ENCODE measurements at regions not wholly inside any gene's neighbourhood (a gene's known extent, or its start where the extent isn't known, plus 50 kb on each side); places are given as distances from the start of the nearest gene placed in this dataset.

GRCh38 chr7:16001477-16001876 is 315.0 kb upstream of the MEOX2 start:
- no peaks in the 10 kb centered on the region for H3K27me3 ChIP-seq (ENCODE audit: control insufficient read depth, insufficient read depth, low read length, poor library complexity, severe bottlenecking)
- H3K9me3 ChIP-seq (ENCODE audit: control insufficient read depth, low read length), result no peaks in the 10 kb centered on the region
- no peaks in the 10 kb centered on the region for H3K4me1 ChIP-seq (ENCODE audit: control insufficient read depth, insufficient read depth, low read length)
- WGBS, 2 experiments, result 96% methylated on average over 5 of the region's 5 CpGs
- H3K36me3 ChIP-seq (ENCODE audit: control insufficient read depth, insufficient read depth, low read length), result no peaks in the 10 kb centered on the region
- no peak overlapping the region for H3K4me3 ChIP-seq (ENCODE audit: insufficient read depth, low read depth, low read length)
- H3K27ac ChIP-seq (ENCODE audit: insufficient read depth, low read depth, low read length, poor library complexity, severe bottlenecking), result no peak overlapping the region

DNA sequence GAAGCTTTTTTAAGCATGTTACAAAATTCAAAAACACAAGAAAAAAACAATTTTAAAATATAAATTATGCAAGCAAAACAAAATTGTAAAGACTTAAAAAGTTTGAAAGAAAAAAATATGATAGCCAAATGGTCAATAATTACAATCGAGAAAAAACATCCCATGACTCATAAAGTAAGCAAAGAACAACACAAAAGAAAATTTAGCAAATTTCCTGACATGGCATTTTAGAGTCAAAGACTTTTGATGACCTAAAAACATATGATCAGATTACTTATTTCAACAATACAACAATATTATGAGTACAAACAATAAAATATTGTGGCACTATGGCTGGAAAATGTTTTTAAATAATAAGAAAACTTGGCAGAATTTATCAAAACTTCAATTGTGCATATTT is 312.1 kb upstream of the MEOX2 start:
- H3K27ac ChIP-seq (ENCODE audit: insufficient read depth, low read depth, low read length, poor library complexity, severe bottlenecking), result no peak overlapping the region
- H3K4me3 ChIP-seq (ENCODE audit: insufficient read depth, low read depth, low read length), result no peak overlapping the region
- no peaks in the 10 kb centered on the region for H3K27me3 ChIP-seq (ENCODE audit: control insufficient read depth, insufficient read depth, low read length, poor library complexity, severe bottlenecking)
- no peaks in the 10 kb centered on the region for H3K9me3 ChIP-seq (ENCODE audit: control insufficient read depth, low read length)
- WGBS, 2 experiments, result 100% methylated on average over 1 of the region's 1 CpG; no CpG with 5 or more reads in 1 of the 2 experiments
- no peaks in the 10 kb centered on the region for H3K4me1 ChIP-seq (ENCODE audit: control insufficient read depth, insufficient read depth, low read length)
- H3K36me3 ChIP-seq (ENCODE audit: control insufficient read depth, insufficient read depth, low read length), result no peaks in the 10 kb centered on the region

DNA sequence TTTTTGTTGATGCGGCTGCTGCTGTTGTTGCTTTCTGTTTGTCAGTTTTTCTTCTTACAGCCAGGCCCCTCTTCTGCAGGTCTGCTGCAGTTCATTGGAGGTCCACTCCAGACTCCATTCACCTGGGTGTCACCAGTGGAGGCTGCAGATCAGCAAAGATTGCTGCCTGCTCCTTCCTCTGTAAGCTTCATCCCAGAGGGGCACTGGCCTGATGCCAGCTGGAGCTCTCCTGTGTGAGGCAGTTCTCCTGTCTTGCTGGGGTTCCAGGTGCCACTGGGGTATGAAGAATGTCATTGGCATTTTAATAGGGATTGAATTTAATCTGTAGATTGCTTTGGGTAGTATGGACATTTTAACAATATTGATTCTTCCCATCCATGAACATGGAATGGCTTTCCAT is 308.5 kb upstream of the MEOX2 start:
- Histone ChIP-seq H3K4me1 (ENCODE audit: control insufficient read depth, insufficient read depth, low read length) (no peaks in the 10 kb centered on the region), H3K27ac (ENCODE audit: insufficient read depth, low read depth, low read length, poor library complexity, severe bottlenecking) (no peak overlapping the region), H3K36me3 (ENCODE audit: control insufficient read depth, insufficient read depth, low read length) (no peaks in the 10 kb centered on the region), H3K27me3 (ENCODE audit: control insufficient read depth, insufficient read depth, low read length, poor library complexity, severe bottlenecking) (no peaks in the 10 kb centered on the region), H3K9me3 (ENCODE audit: control insufficient read depth, low read length) (no peaks in the 10 kb centered on the region), H3K4me3 (ENCODE audit: insufficient read depth, low read depth, low read length) (no peak overlapping the region)
- WGBS, 2 experiments, result 85 to 95% methylated on average over 1 of the region's 1 CpG

DNA sequence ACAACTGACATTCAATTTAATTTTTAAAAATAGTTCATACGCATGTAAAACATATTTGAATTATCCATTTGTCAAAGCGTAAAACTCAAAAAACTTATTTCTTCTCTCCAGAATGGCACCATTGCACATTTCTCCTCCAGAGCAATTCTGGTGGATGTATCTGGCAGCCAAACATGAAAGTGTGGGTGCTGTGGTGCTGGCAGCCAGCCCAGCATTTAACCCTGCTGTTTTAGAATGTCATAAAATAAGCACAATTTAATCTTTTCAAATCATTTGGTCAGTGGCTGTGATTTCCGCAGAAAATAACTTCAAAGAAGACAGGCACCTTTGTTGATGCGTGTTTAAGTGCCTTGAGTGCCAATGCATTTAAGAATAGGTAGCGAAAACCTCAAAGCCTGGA is 302.7 kb upstream of the MEOX2 start:
- Histone ChIP-seq H3K4me3 (ENCODE audit: insufficient read depth, low read depth, low read length) (no peak overlapping the region), H3K9me3 (ENCODE audit: control insufficient read depth, low read length) (no peaks in the 10 kb centered on the region), H3K4me1 (ENCODE audit: control insufficient read depth, insufficient read depth, low read length) (no peaks in the 10 kb centered on the region), H3K36me3 (ENCODE audit: control insufficient read depth, insufficient read depth, low read length) (no peaks in the 10 kb centered on the region), H3K27me3 (ENCODE audit: control insufficient read depth, insufficient read depth, low read length, poor library complexity, severe bottlenecking) (no peaks in the 10 kb centered on the region), H3K27ac (ENCODE audit: insufficient read depth, low read depth, low read length, poor library complexity, severe bottlenecking) (no peak overlapping the region)
- 95 to 96% methylated on average over 5 of the region's 5 CpGs for WGBS, 2 experiments

- 96 to 100% methylated on average over 1 to 2 of the region's 2 CpGs for WGBS, 2 experiments
- H3K4me3 ChIP-seq (ENCODE audit: insufficient read depth, low read depth, low read length), result no peak overlapping the region
These were observed 299.3 kb upstream of the MEOX2 start for GRCh38 chr7:15985587-15986384.

GRCh38 chr7:15977663-15978062 is 291.2 kb upstream of the MEOX2 start:
- Histone ChIP-seq H3K4me3 (ENCODE audit: insufficient read depth, low read depth, low read length) (no peak overlapping the region), H3K36me3 (ENCODE audit: control insufficient read depth, insufficient read depth, low read length) (no peaks in the 10 kb centered on the region), H3K27ac (ENCODE audit: insufficient read depth, low read depth, low read length, poor library complexity, severe bottlenecking) (no peak overlapping the region), H3K27me3 (ENCODE audit: control insufficient read depth, insufficient read depth, low read length, poor library complexity, severe bottlenecking) (no peaks in the 10 kb centered on the region), H3K9me3 (ENCODE audit: control insufficient read depth, low read length) (no peaks in the 10 kb centered on the region), H3K4me1 (ENCODE audit: control insufficient read depth, insufficient read depth, low read length) (no peaks in the 10 kb centered on the region)
- 91 to 100% methylated on average over 3 of the region's 3 CpGs for WGBS, 2 experiments

More at GRCh38 chr7:15985587-15986384, 299.3 kb upstream of the MEOX2 start:
- Histone ChIP-seq H3K36me3 (ENCODE audit: control insufficient read depth, insufficient read depth, low read length) (no peaks in the 10 kb centered on the region), H3K4me1 (ENCODE audit: control insufficient read depth, insufficient read depth, low read length) (no peaks in the 10 kb centered on the region), H3K27ac (ENCODE audit: insufficient read depth, low read depth, low read length, poor library complexity, severe bottlenecking) (no peak overlapping the region), H3K9me3 (ENCODE audit: control insufficient read depth, low read length) (no peaks in the 10 kb centered on the region), H3K27me3 (ENCODE audit: control insufficient read depth, insufficient read depth, low read length, poor library complexity, severe bottlenecking) (no peaks in the 10 kb centered on the region)

GRCh38 chr7:15972862-15973275 is 286.4 kb upstream of the MEOX2 start:
- Histone ChIP-seq H3K9me3 (ENCODE audit: control insufficient read depth, low read length) (no peaks in the 10 kb centered on the region), H3K36me3 (ENCODE audit: control insufficient read depth, insufficient read depth, low read length) (no peaks in the 10 kb centered on the region), H3K4me3 (ENCODE audit: insufficient read depth, low read depth, low read length) (no peak overlapping the region), H3K27me3 (ENCODE audit: control insufficient read depth, insufficient read depth, low read length, poor library complexity, severe bottlenecking) (no peaks in the 10 kb centered on the region), H3K4me1 (ENCODE audit: control insufficient read depth, insufficient read depth, low read length) (no peaks in the 10 kb centered on the region), H3K27ac (ENCODE audit: insufficient read depth, low read depth, low read length, poor library complexity, severe bottlenecking) (no peak overlapping the region)
- 80 to 96% methylated on average over 2 to 3 of the region's 3 CpGs for WGBS, 2 experiments

- Histone ChIP-seq H3K27me3 (ENCODE audit: control insufficient read depth, insufficient read depth, low read length, poor library complexity, severe bottlenecking) (no peaks in the 10 kb centered on the region), H3K4me1 (ENCODE audit: control insufficient read depth, insufficient read depth, low read length) (no peaks in the 10 kb centered on the region), H3K9me3 (ENCODE audit: control insufficient read depth, low read length) (no peaks in the 10 kb centered on the region), H3K27ac (ENCODE audit: insufficient read depth, low read depth, low read length, poor library complexity, severe bottlenecking) (no peak overlapping the region), H3K4me3 (ENCODE audit: insufficient read depth, low read depth, low read length) (no peak overlapping the region), H3K36me3 (ENCODE audit: control insufficient read depth, insufficient read depth, low read length) (no peaks in the 10 kb centered on the region)
- WGBS, 2 experiments, result 83 to 91% methylated on average over 2 to 3 of the region's 3 CpGs
These were observed 281.1 kb upstream of the MEOX2 start for GRCh38 chr7:15967551-15967950.

- 100% methylated on average over 2 of the region's 2 CpGs for WGBS, 2 experiments
- Histone ChIP-seq H3K4me1 (ENCODE audit: control insufficient read depth, insufficient read depth, low read length) (no peaks in the 10 kb centered on the region), H3K27ac (ENCODE audit: insufficient read depth, low read depth, low read length, poor library complexity, severe bottlenecking) (no peak overlapping the region), H3K27me3 (ENCODE audit: control insufficient read depth, insufficient read depth, low read length, poor library complexity, severe bottlenecking) (no peaks in the 10 kb centered on the region), H3K4me3 (ENCODE audit: insufficient read depth, low read depth, low read length) (no peak overlapping the region), H3K9me3 (ENCODE audit: control insufficient read depth, low read length) (no peaks in the 10 kb centered on the region), H3K36me3 (ENCODE audit: control insufficient read depth, insufficient read depth, low read length) (no peaks in the 10 kb centered on the region)
These were observed 280.6 kb upstream of the MEOX2 start for GRCh38 chr7:15967121-15967520.

DNA sequence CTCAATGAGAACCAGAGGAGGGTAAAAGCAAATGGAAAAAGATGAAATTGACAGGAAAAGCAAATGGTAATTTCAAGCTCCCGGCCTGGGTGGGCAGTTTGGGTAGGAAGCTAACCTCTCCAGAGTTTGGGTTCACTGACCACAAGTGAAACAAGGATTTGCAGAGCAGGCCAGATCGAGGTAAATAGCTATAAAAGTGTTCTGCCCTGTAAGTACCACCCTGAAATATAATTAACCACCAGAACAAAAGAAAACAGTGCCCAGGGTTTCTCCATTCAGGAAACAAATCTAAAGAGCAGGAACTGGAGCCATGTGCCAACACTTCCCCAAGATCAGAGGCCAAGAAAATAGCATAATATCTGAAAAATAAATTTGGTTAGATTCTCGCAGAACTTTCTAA is 276.7 kb upstream of the MEOX2 start:
- WGBS, 2 experiments, result 89 to 94% methylated on average over 2 to 3 of the region's 3 CpGs
- no peaks in the 10 kb centered on the region for H3K36me3 ChIP-seq (ENCODE audit: control insufficient read depth, insufficient read depth, low read length)
- H3K4me3 ChIP-seq (ENCODE audit: insufficient read depth, low read depth, low read length), result no peak overlapping the region
- no peaks in the 10 kb centered on the region for H3K27me3 ChIP-seq (ENCODE audit: control insufficient read depth, insufficient read depth, low read length, poor library complexity, severe bottlenecking)
- H3K4me1 ChIP-seq (ENCODE audit: control insufficient read depth, insufficient read depth, low read length), result no peaks in the 10 kb centered on the region
- no peaks in the 10 kb centered on the region for H3K9me3 ChIP-seq (ENCODE audit: control insufficient read depth, low read length)
- no peak overlapping the region for H3K27ac ChIP-seq (ENCODE audit: insufficient read depth, low read depth, low read length, poor library complexity, severe bottlenecking)

Measured in ectodermal cell (in vitro differentiated cells).